ENCODE measurements at regions not wholly inside any gene's neighbourhood (a gene's known extent, or its start where the extent isn't known, plus 50 kb on each side); places are given as distances from the start of the nearest gene placed in this dataset.

- TF ChIP-seq CTCF (IDR thresholded peaks at IDR 0.05) (no peak), POLR2A (IDR thresholded peaks at IDR 0.05) (no peak)
Observed at GRCh38 chr6:165159460-165159859, 149.9 kb downstream of the C6orf118 start.
